GM11168 (cell line): ENCODE measurements at regions not wholly inside any gene's neighbourhood (a gene's known extent, or its start where the extent isn't known, plus 50 kb on each side); places are given as distances from the start of the nearest gene placed in this dataset.
"Not testable (repeated sequence)": the region's sequence is repeated elsewhere in the genome, so short reads cannot be mapped to it uniquely, and the experiment has no call there.

Experiments
- in situ Hi-C: fragments of 300-500 bp; cut with MboI; formaldehyde crosslinking; loops from one replicate; pipeline ENCODE4 v1.12.0; 2022; ENCODE audit warnings: low sequenced_read_pairs; ENCODE audit not compliant: unreplicated experiment

- in situ Hi-C loops = no loop called here
Observed at GRCh38 chr3:88986834-88987233, 120.6 kb upstream of the EPHA3 start.

- in situ Hi-C loops = no loop called here
Observed at GRCh38 chr3:88987776-88988175, 119.6 kb upstream of the EPHA3 start.

DNA sequence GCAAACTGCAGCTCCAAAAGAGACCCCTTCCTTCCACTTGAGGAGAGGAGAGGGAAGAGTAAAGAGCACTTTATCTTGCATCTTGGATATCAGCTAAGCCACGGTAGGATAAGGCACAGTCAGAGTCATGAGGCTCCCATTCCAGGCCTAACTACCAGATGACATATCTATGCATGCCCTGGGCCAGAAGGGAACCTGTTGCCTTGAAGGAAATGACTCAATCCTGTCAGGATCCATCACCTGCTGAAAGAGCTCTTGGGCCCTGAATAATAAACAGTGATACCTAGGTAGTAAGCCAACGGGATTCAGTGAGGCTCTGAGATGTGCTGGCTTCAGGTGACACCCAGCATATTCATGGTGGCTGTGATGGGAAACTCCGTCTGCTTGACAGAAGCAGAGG, 118.5 kb upstream of the EPHA3 start:
- in situ Hi-C loops = no loop called here

DNA sequence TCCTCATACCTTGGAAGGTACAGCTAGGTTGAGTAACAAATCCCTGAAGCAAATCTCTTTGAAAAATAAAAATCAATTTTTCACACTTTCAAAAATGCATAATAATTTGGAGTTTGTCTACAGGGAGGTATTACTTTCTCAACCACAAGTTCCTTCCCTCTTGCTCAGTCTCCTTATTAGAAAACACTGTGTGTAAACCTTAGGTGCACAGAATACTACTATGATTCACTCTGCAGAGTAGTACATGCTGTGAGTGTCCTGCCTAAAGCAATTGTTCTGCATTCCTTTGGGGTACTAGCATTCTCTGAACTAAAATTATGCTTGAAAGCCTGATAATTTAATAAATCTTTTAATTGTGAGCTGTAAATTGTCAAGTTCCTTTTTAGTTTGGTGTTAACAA, 115.9 kb upstream of the EPHA3 start:
- in situ Hi-C loops = no loop called here

- in situ Hi-C loops = no loop called here
Observed at GRCh38 chr3:88996691-88997090, 110.7 kb upstream of the EPHA3 start.

DNA sequence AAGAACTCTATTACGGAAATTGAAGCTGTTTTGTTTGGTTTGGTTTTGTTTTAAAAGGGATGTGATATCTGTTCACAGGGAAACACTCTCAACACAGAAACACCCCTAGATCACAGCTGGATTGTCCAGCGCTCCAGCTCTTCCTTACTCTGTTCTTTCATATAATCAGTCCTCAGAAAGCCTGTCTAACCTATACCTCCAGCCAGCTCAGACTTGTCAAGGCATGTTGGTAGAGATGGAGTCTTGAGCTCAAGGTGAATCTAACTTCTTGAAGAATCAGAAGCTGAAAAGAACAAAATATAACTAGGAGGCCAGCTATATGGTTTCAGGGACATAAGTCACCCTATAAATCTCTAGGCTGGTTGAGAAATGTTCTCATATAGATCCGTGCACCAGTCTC, 110.2 kb upstream of the EPHA3 start:
- in situ Hi-C loops = no loop called here

DNA sequence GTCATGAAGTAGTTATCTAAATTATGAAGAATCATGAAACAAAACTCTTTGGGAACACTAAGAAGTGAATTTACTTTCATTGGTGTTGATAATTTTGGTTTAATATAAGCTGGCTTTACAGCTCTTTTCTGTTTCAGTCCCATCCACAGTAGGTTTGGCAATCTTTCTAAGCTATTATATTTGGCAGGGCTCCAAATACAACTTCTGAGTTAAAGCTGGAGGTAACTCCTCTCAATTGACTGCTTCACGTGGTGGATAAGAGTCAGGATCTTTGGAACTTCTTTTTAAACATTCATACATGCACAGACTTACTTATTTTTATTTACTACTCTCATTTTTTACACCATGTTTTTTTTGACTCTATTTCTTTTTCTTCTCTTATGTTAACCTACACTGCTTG, 106.5 kb upstream of the EPHA3 start:
- in situ Hi-C loops = no loop called here

GRCh38 chr3:89002191-89002590, 105.2 kb upstream of the EPHA3 start:
- in situ Hi-C loops = no loop called here

DNA sequence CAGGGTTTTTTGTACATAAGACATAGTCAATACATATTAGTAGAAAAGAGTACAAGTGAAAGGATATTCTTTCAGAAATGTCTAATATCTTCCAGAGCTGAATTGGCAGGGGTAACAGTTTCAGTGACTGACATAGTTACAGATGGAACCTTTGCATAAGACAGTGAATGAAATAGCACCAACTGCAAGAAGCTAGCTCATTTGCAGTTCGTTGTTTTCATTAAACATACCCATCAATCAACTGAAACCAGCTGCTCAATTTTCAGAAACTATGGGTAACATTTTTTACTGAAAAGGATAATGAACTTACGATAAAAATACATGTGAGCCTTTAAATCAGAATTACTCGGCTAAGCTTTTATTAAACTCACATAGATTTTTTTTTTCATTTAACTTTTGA, 93.9 kb upstream of the EPHA3 start:
- in situ Hi-C loops = no loop called here

- in situ Hi-C loops = no loop called here
Observed at GRCh38 chr3:89017531-89017930, 89.9 kb upstream of the EPHA3 start.

DNA sequence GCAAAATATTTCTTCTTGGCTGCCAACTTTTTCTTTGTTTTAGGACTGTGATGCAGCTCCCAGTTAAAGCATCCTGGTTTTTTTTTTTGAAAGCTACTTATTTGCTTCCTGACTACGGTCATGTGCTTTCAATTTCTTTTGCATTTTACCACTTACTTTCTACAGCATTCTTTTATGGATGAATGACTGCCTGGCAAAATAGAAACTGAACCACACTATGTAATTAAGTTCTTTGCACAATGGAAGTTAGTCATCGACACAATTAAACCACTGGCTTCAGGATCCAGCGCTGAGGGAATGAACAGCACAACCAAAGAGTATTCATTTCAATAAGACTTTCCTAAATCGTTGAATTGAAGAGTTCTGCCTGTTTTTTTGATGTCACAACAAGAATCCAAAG, 82.2 kb upstream of the EPHA3 start:
- in situ Hi-C loops = no loop called here

GRCh38 chr3:89032346-89033013, 74.9 kb upstream of the EPHA3 start:
- in situ Hi-C loops = no loop called here

- in situ Hi-C loops = not testable (repeated sequence)
Observed at GRCh38 chr3:89034723-89035122, 72.7 kb upstream of the EPHA3 start.

GRCh38 chr3:89038869-89039268, 68.6 kb upstream of the EPHA3 start:
- in situ Hi-C loops = no loop called here

DNA sequence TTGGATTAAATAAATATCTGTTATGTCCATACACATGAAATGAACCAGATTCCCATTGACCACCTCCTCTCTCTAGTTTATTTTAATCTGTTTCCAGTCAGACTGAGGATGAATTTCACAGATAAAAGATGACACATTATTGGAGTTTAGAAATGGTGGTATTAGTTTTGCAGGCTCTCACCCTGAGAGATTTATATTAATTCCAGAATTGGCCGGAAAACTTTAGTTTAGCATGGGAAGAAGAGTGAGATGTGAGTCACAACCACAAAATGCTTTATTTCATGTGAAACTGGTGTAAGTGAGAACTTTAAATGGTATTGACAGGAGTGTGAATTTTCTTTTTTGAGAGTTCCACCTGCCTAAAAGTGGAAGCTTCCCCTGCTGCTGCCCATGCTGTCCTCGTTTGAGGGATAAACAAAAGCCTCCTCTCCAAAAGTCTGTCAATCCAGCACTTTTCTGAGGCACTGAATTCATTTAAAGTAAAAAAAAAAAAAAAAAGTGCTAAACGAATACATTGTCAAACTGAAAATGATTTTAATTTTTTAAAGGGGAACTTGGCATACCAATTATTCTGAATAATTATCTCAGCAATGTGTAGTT, 65.1 kb upstream of the EPHA3 start:
- in situ Hi-C loops = no loop called here

DNA sequence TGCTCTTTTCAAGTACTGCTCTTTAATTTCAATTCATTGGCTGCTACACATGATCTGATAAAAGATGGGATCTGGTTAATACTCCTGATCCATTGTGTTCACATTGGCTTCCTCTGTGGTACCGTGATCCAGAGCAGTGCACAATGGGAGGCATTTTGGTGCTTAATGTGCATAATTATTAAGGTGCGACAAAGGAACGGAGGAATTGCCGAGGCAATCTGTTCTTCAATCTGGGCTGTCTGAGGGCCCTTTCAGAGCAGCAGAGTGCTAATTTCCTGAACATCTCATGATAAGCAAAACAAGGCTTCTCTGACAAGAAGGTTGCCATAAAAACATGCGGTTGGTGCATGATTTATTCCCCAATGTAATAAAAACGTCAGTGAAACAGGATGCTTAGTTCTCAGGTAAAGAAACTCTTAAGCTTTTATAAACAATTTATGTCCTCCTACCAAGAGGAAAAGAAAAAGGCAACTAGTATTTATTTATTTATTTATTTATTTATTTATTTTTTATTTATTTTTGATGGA, 64.0 kb upstream of the EPHA3 start:
- in situ Hi-C loops = no loop called here

- in situ Hi-C loops = no loop called here
Observed at GRCh38 chr3:89046661-89047060, 60.8 kb upstream of the EPHA3 start.

- in situ Hi-C loops = no loop called here
Observed at GRCh38 chr3:89049119-89049518, 58.3 kb upstream of the EPHA3 start.

- in situ Hi-C loops = no loop called here
Observed at GRCh38 chr3:89052386-89052785, 55.0 kb upstream of the EPHA3 start.

GRCh38 chr3:89057398-89057797, 50.0 kb upstream of the EPHA3 start:
- in situ Hi-C loops = no loop called here
